ENCODE measurements at regions not wholly inside any gene's neighbourhood (a gene's known extent, or its start where the extent isn't known, plus 50 kb on each side); places are given as distances from the start of the nearest gene placed in this dataset.

- Mint-ChIP-seq H3K4me1 (peaks cover 26% of the 10 kb centered on the region), H3K9me3 (no peaks in the 10 kb centered on the region), H3K36me3 (no peaks in the 10 kb centered on the region), H3K27me3 (ENCODE audit: low read depth in 3 of 3) (no peaks in the 10 kb centered on the region), H3K4me3 (no peak overlapping the region), H3K27ac (no peak overlapping the region)
- Histone ChIP-seq H3K9me3 (replicated peaks in 1 of 2; ENCODE audit: control insufficient read depth in 1 of 2, insufficient read depth in 1 of 2, low read length in 2 of 2) (no peaks in the 10 kb centered on the region), H4K20me1 (ENCODE audit: insufficient read depth, low read length) (no peaks in the 10 kb centered on the region), H3K4me1 (ENCODE audit: control insufficient read depth in 1 of 2, insufficient read depth in 2 of 2, low read length in 2 of 2) (peaks cover 11 to 24% of the 10 kb centered on the region in 2 donors), H3K79me2 (ENCODE audit: insufficient read depth, low read length) (no peaks in the 10 kb centered on the region), H3K4me2 (replicated peaks; ENCODE audit: extremely low read depth, low read length, poor library complexity, severe bottlenecking) (no peak overlapping the region), H3K36me3 (replicated peaks in 1 of 2; ENCODE audit: control insufficient read depth in 1 of 2, insufficient read depth in 2 of 2, low read length in 2 of 2) (no peaks in the 10 kb centered on the region), H3K4me3 (replicated peaks in 1 of 3; ENCODE audit: low read depth in 2 of 3, low read length in 3 of 3) (no peak overlapping the region), H3K27me3 (ENCODE audit: control insufficient read depth in 2 of 2, insufficient read depth in 2 of 2, low read length in 2 of 2) (no peaks in the 10 kb centered on the region), H3K27ac (ENCODE audit: low read depth in 1 of 2, low read length in 2 of 2) (no peak overlapping the region), H3K9ac (ENCODE audit: insufficient read depth, low read length, poor library complexity, severe bottlenecking) (no peak overlapping the region), H2AFZ (ENCODE audit: insufficient read depth, low read depth, low read length, poor library complexity, severe bottlenecking) (no peak overlapping the region)
- no peak for TF ChIP-seq CTCF (IDR thresholded peaks at IDR 0.05)
- DNase-seq, result no peak
- intact Hi-C loops (cut with micrococcal nuclease), result no loop called here
- no CpG with 5 or more reads among the region's 1 CpG for WGBS (ENCODE audit: insufficient coverage)
Observed at GRCh38 chr5:143586781-143587362, 183.4 kb upstream of the NR3C1 start.

DNA sequence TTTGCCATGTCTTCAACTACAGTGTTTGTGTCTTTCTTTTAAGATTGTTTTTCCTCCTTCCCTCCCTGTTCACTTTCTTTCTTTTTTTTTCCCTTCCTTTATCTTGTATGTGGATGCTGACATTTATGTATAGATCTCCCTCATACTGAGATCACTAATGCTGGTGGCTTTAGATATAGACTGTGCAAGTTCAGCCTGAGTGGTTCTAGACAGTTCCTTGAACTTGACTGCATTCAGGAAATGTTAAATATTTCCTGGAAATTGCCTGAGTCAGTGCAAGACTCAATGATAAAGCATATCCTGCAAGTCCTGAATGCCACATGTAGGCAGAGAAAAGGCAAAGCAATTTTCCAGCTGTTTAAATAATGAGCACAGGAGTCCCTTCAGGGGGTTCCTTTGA is 182.5 kb upstream of the NR3C1 start:
- H3K9me3 ChIP-seq (replicated peaks in 1 of 2; ENCODE audit: control insufficient read depth in 1 of 2, insufficient read depth in 1 of 2, low read length in 2 of 2), result no peaks in the 10 kb centered on the region
- H3K4me2 ChIP-seq (replicated peaks; ENCODE audit: extremely low read depth, low read length, poor library complexity, severe bottlenecking), result no peak overlapping the region
- no peak overlapping the region for H3K9ac ChIP-seq (ENCODE audit: insufficient read depth, low read length, poor library complexity, severe bottlenecking)
- no peaks in the 10 kb centered on the region for H3K79me2 ChIP-seq (ENCODE audit: insufficient read depth, low read length)
- Mint-ChIP-seq H3K27ac (no peak overlapping the region), H3K36me3 (no peaks in the 10 kb centered on the region), H3K4me1 (peaks cover 26% of the 10 kb centered on the region), H3K27me3 (ENCODE audit: low read depth in 3 of 3) (peaks cover 0 to 3% (median 0%) of the 10 kb centered on the region in 3 donors), H3K4me3 (no peak overlapping the region), H3K9me3 (no peaks in the 10 kb centered on the region)
- H3K36me3 ChIP-seq (replicated peaks in 1 of 2; ENCODE audit: control insufficient read depth in 1 of 2, insufficient read depth in 2 of 2, low read length in 2 of 2), result no peaks in the 10 kb centered on the region
- intact Hi-C loops (cut with micrococcal nuclease), result no loop called here
- H2AFZ ChIP-seq (ENCODE audit: insufficient read depth, low read depth, low read length, poor library complexity, severe bottlenecking), result no peak overlapping the region
- TF ChIP-seq CTCF (IDR thresholded peaks at IDR 0.05), result no peak
- H3K4me3 ChIP-seq (replicated peaks in 1 of 3; ENCODE audit: low read depth in 2 of 3, low read length in 3 of 3), result no peak overlapping the region
- H4K20me1 ChIP-seq (ENCODE audit: insufficient read depth, low read length), result no peaks in the 10 kb centered on the region
- no peaks in the 10 kb centered on the region for H3K27me3 ChIP-seq (ENCODE audit: control insufficient read depth in 2 of 2, insufficient read depth in 2 of 2, low read length in 2 of 2)
- DNase-seq, result no peak
- no peak overlapping the region for H3K27ac ChIP-seq (ENCODE audit: low read depth in 1 of 2, low read length in 2 of 2)
- H3K4me1 ChIP-seq (ENCODE audit: control insufficient read depth in 1 of 2, insufficient read depth in 2 of 2, low read length in 2 of 2), result peaks cover 11 to 24% of the 10 kb centered on the region in 2 donors
